OCI-LY1 (cell line): ENCODE measurements at regions not wholly inside any gene's neighbourhood (a gene's known extent, or its start where the extent isn't known, plus 50 kb on each side); places are given as distances from the start of the nearest gene placed in this dataset.

Experiments
- EZH2 ChIP-seq: fragments of 200-600 bp; sonication (generic), shearing (Covaris generic); IDR thresholded peaks from 2 replicates; pipeline ENCODE4 v1.8.0; 2017; ENCODE audit warnings: borderline replicate concordance, mixed run types, mild to moderate bottlenecking, antibody characterized with exemption, low read length, moderate library complexity, mixed read lengths
- TF ChIP-seq, protein P1 (sequence below): fragments of 200-600 bp; sonication (generic), shearing (Covaris generic); IDR thresholded peaks from 2 replicates; pipeline ENCODE4 v1.5.1; 2017; ENCODE audit warnings: mild to moderate bottlenecking, antibody characterized with exemption, low read length, moderate library complexity, mixed read lengths

DNA sequence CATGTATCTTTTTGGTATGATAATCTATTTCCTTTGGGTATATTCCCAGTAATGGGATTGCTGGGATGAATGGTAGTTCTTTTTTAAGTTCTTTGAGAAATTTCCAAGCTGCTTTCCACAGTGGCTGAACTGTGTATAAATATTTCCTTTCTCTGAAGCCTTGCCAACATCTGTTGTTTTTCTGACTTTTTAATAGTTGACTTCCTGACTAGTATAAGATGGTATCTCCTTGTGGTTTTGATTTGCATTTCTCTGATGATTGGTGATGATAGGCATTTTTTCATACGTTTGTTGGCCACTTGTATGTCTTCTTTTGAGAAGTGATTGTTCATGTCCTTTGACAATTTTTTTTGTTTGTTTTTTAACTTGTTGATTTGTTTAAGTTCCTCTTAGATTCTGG is 61.6 kb upstream of the PCDH17 start:
- no peak for TF ChIP-seq EZH2
- TF ChIP-seq, protein P1, sequence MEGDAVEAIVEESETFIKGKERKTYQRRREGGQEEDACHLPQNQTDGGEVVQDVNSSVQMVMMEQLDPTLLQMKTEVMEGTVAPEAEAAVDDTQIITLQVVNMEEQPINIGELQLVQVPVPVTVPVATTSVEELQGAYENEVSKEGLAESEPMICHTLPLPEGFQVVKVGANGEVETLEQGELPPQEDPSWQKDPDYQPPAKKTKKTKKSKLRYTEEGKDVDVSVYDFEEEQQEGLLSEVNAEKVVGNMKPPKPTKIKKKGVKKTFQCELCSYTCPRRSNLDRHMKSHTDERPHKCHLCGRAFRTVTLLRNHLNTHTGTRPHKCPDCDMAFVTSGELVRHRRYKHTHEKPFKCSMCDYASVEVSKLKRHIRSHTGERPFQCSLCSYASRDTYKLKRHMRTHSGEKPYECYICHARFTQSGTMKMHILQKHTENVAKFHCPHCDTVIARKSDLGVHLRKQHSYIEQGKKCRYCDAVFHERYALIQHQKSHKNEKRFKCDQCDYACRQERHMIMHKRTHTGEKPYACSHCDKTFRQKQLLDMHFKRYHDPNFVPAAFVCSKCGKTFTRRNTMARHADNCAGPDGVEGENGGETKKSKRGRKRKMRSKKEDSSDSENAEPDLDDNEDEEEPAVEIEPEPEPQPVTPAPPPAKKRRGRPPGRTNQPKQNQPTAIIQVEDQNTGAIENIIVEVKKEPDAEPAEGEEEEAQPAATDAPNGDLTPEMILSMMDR: no peak
